Esophagus mucosa (tissue), 1 donor: ENCODE measurements at regions not wholly inside any gene's neighbourhood (a gene's known extent, or its start where the extent isn't known, plus 50 kb on each side); places are given as distances from the start of the nearest gene placed in this dataset.
"Not testable (repeated sequence)": the region's sequence is repeated elsewhere in the genome, so short reads cannot be mapped to it uniquely, and the experiment has no call there.

Experiments used
- ATAC-seq: fragments of 200-7000 bp; cut with Tn5 transposase; one replicate; pipeline ENCODE4 v1.9.1; 2020
- donor health status: DM: yes; HTN: yes; CAD: no.

GRCh38 chr4:18513861-18514260 is 492.3 kb upstream of the LCORL start:
- no peak for ATAC-seq

GRCh38 chr4:18512718-18513117 is 491.2 kb upstream of the LCORL start:
- no peak for ATAC-seq

DNA sequence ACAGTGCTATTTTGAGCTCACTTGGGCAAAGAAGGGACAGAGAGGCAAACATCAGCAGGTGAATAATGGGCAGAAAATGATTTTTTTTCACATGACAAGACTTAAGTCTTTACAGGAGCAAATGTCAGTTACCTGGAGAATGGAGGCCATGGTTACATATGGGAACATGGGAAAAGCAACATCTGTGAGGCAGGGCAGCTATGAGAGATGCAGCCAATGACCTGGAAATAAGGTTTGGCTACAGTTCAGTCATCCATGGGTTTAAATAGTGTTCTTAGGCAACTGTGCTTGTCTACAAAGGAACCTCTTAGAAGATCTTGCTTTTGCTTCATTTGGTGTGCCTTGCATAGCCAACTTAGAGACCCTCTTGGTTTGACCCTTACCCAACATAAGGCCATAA is 490.2 kb upstream of the LCORL start:
- no peak for ATAC-seq

GRCh38 chr4:18508786-18509185 is 487.2 kb upstream of the LCORL start:
- no peak for ATAC-seq

DNA sequence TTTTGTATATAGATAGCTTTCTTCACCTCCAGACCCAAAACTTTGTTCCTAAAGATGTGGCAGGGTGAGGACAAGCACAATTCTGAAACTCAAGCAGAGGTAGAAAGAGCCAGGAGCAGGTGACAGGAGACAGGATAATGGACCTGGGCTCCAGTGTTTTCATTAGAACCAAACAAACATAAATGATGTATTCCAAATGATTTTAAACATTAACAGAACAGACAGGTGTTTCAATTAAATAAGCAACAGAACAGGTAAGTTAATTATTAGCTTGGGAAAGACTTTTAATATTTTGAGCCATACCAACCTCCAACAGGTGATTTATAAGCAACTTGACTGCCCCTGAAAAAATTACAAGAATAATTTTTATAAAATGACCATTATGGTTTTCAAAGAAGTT is 459.4 kb upstream of the LCORL start:
- no peak for ATAC-seq

DNA sequence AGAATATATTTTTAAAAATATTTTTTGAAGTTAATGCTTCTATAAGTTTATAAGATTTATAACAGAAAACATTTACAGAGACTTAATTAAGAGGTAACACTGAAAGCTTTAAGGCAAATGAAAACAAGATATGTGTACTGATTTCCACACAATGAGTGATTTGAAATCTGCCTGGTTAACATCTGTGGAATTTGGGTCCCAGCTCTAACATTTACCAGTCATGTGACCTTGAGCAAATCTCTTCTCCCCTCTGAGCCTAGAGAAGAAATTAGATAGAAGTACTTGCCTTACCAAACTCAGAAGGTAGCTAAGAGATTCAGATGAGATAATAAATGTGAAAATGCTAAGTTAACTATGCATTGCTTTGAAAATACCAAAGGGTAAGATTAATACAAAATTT is 458.8 kb upstream of the LCORL start:
- no peak for ATAC-seq

DNA sequence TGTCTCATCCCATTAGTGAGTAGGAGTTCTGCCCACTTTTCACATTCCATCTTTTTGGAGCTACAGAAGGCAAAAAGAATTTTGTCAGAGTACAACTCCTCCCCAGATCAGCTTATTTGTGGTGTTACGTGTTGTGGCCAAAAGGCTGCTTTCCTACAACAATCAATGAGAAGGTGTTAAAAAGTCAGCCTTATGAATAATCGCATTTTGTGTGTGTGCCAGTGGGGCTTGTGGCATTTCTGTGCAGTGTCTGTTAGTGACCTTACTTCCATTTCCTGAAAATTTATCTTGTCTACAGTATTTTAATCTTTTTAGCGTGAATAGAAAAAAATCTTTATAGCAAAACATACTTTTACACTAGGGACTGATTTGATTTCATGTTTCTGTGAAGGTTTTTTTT is 458.3 kb upstream of the LCORL start:
- no peak for ATAC-seq

DNA sequence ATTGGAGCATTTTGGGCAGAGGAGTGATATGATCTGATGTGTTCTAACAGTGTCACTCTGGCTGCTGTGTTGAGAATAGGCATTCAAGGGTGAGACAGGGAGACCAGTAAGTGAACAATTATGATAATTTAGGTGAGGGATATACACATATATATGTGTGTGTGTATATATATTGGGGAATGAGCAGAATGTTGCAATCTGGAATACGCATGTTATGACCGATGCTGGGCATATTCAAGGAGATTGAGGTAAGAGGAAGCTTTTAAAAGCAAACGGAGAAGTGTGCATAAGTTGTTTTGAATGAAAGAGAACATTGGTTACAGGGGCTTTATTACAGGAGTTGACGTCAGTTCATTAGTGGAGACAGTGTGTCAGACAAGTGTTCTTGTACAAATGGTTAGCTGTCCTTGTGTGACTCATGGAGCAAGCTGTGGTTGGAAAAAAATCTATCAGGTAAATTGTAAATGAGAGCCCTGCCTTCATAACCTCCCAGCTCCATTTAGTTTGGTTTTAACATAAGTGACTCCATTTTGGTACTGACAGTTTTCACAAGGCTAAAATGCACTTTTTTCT is 442.5 kb upstream of the LCORL start:
- no peak for ATAC-seq

GRCh38 chr4:18458465-18458864 is 436.9 kb upstream of the LCORL start:
- no peak for ATAC-seq

- no peak for ATAC-seq
Observed at GRCh38 chr4:18454349-18454748, 432.8 kb upstream of the LCORL start.

- no peak for ATAC-seq
Observed at GRCh38 chr4:18445110-18445509, 423.6 kb upstream of the LCORL start.

DNA sequence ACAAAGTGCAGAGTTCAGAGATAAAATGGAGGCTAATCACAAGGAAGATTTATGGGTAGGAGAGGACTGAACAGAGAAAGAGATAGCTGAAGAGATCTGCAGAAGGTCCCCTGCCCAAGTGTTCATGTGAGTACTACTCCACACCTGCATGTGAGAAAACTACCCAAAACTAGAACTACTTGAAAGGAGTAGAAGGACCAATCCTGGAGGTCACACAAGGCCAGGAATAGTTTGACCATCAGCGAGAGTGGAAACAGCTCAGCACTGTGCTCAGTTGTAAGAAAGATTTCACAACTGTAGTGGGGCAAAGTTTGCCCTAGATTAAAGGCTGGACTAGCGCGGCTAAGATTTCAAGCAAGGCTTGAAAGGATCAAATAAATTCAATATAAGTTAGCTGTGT is 422.7 kb upstream of the LCORL start:
- ATAC-seq, result no peak

GRCh38 chr4:18442957-18443356 is 421.4 kb upstream of the LCORL start:
- no peak for ATAC-seq

DNA sequence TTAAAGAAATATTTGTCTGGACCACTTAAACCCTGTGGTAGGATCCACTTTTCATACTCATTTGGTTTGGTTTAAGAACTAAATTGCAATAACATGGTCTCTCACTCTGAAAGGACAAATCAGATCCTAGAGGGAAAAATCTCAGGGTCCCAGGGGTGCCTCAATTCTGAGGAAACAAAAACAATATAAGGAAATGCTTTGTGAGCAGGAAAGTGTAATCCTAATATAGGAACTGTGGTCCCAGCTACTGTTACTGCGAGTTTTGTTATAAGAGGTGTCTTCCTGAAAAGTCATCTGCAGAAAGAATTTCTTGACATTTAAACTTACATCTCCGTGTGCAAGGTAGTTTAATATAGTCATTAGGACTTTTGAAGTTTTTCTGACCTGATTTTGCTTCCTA is 420.1 kb upstream of the LCORL start:
- ATAC-seq, result no peak

- no peak for ATAC-seq
Observed at GRCh38 chr4:18441203-18441590, 419.6 kb upstream of the LCORL start.

DNA sequence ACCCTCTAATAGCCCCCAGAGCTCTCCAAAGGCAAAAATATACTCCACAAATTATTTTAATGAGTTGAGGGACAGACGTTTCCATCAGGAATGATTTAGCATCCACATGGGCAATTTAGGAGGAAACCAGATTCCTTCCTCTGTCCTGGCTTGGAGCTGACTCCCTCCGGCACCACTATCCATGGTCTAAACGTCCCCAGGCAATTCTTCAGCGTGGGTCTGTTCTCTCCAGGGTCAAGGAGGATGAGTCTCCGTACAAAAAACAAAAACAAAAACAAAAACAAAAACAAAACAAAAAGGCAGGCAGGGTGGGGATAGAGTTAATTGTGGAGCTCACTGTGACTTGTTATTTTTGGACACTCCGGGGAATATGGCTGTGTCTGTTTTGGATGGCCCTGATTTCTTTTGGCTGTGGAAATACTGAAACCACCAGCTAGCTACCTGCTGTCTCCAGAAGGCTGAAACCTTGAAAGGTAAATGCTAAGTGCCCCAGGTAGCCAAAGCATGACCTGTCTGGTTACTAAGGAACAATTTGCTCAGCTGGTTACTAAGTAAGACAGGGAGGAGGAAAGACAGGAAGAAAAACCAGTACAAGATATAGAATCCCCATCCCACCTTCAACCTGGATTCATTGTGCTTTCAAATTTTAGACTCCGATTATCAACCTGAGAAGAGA is 419.1 kb upstream of the LCORL start:
- no peak for ATAC-seq

DNA sequence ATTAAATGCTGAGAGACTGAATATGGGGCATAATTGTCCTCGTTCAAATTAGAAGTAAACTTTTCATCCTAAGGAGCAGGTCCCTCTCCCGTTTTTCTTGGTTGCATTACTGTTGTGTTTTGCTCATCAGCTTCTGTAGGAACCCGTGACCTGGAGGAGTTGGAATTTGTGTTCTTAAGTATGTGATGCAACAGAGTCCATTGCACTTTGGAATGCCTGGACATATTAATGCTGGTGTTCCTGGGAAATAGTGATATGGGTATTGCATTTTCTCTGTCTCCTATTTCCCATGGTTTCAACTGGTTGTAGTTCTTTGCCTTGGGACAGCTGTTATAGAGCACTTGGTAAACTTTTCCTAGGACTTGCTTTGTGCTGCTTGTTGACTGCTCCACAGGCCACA is 417.8 kb upstream of the LCORL start:
- no peak for ATAC-seq

- ATAC-seq, result no peak
Observed at GRCh38 chr4:18435781-18436180, 414.2 kb upstream of the LCORL start.

DNA sequence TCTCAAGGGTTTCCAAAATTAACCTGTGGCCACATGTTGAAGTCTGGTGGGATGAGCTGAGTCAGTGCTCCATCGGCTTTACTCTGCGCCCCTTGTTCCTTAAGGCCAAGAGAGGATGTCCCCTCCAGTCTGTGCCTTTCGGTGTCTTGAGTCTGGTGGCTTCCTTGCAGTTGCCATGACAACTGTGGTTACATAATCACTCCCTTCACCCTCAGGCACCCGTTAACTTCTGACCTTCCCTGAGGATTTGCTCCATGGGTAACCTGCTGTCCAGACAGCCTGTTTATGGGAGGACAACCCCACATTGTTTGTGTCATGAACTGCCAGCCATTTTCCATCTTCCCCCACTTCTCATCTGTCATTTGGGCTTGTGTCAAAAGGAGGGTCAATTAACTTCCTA is 401.1 kb upstream of the LCORL start:
- no peak for ATAC-seq

- ATAC-seq, result no peak
Observed at GRCh38 chr4:18421519-18421918, 400.0 kb upstream of the LCORL start.

DNA sequence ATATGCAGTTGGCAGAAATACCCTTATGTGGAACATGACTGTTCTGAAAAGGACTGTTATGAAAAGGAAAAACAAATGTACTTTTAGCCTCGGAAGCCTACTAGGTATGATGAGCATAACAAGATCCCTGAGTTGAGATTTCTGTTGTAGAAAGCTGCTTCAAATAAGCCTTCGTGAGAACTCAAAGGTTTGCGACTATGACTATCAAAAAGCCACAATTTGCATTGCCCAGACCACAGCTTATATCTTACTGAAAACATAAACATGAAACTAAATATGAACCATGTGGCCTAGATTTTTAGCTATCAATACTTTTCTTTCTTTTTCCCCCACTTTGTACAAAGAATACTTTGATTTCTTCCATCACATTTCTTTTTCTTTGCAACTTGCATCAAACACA is 398.2 kb upstream of the LCORL start:
- ATAC-seq, result no peak

DNA sequence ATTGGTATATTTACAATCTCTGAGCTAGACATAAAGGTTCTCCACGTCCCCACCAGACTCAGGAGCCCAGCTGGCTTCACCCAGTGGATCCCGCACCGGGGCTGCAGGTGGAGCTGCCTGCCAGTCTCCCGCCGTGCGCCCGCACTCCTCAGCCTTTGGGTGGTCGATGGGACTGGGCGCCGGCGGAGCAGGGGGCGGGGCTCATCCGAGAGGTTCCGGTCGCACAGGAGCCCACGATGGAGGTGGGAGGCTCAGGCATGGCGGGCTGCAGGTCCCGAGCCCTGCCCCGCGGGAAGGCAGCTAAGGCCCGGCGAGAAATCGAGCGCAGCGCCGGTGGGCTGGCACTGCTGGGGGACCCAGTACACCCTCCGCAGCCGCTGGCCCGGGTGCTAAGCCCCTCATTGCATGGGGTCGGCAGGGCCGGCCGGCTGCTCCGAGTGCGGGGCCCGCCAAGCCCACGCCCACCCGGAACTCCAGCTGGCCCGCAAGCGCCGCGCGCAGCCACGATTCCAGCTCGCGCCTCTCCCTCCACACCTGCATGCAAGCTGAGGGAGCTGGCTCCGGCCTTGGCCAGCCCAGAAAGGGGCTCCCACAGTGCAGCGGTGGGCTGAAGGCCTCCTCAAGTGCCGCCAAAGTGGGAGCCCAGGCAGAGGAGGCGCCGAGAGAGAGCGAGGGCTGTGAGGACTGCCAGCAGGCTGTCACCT is 396.8 kb upstream of the LCORL start:
- ATAC-seq, result not testable (repeated sequence)

GRCh38 chr4:18417651-18418050 is 396.1 kb upstream of the LCORL start:
- not testable (repeated sequence) for ATAC-seq

DNA sequence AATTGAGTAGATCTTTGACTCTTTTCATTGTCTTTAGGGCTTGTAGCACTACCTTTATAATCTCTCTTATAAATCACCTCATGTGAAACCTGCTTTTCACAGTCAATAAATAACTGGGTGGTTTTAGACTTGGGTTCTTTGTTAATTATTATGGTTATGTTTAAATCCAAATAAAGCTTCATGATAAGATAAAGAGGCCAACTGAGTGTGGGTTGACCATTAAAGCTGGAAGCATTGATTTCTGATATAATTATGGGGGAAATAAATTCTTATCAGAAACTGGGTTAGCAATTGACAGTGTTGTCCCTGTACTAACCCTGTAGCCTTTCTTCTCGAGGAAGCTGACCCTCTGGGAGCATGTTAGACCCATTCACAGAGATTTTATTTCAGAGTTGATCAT is 384.7 kb upstream of the LCORL start:
- ATAC-seq, result no peak
